H1 (cell line): ENCODE measurements at regions not wholly inside any gene's neighbourhood (a gene's known extent, or its start where the extent isn't known, plus 50 kb on each side); places are given as distances from the start of the nearest gene placed in this dataset.

Experiments used
- CTCF ChIA-PET: fragments of 300-600 bp; sonication (Branson Sonifier 250); formaldehyde crosslinking; loops from one replicate; lab custom pipeline; 2021; ENCODE audit not compliant: partially characterized antibody; lab: Charles Lee
- POLR2A ChIA-PET: fragments of 300-600 bp; sonication (Branson Sonifier 250); formaldehyde crosslinking; loops from one replicate; lab custom pipeline; 2021; ENCODE audit warnings: inconsistent platforms; ENCODE audit not compliant: partially characterized antibody; lab: Charles Lee
- DNase-seq, 2 experiments: peaks; one replicate each; pipeline versions ENCODE4 v3.0.0 to v3.0.0-alpha.2; 2010 to 2022; ENCODE audit warnings: low spot score in 2 of 2, low read depth in 1 of 2, mixed read lengths in 1 of 2
- FAIRE-seq: peaks from 2 replicates; lab custom pipeline; 2011; peaks lifted over from hg19 to GRCh38; lab: Jason Lieb, UNC
- H2AFZ ChIP-seq: 2 replicates; pipeline ENCODE4 v1.8.1; 2012; ENCODE audit warnings: low read length, inconsistent platforms
- H2AK5ac ChIP-seq: 2 replicates; pipeline ENCODE4 v1.6.1; 2013; ENCODE audit warnings: low read depth, low read length
- H2BK120ac ChIP-seq: replicated peaks from 2 replicates; pipeline ENCODE3; 2013; ENCODE audit warnings: low read depth, low read length, inconsistent platforms
- H2BK12ac ChIP-seq: 2 replicates; pipeline ENCODE4 v1.6.1; 2013; ENCODE audit warnings: low read depth, low read length
- H2BK15ac ChIP-seq: 2 replicates; pipeline ENCODE4 v1.6.1; 2013; ENCODE audit warnings: low read length
- H2BK20ac ChIP-seq: 2 replicates; pipeline ENCODE4 v1.6.1; 2013; ENCODE audit warnings: low read length
- H2BK5ac ChIP-seq: 2 replicates; pipeline ENCODE4 v1.6.1; 2013; ENCODE audit warnings: low read depth, low read length
- H3K14ac ChIP-seq: 2 replicates; pipeline ENCODE4 v1.6.1; 2013; ENCODE audit warnings: inconsistent platforms; ENCODE audit not compliant: insufficient read length
- H3K18ac ChIP-seq: 2 replicates; pipeline ENCODE4 v1.6.1; 2013; ENCODE audit warnings: low read length; ENCODE audit errors: extremely low read depth
- H3K23ac ChIP-seq: 2 replicates; pipeline ENCODE4 v1.6.1; 2013; ENCODE audit warnings: inconsistent platforms; ENCODE audit not compliant: insufficient read length
- H3K23me2 ChIP-seq: 2 replicates; pipeline ENCODE4 v1.6.1; 2013; ENCODE audit warnings: low read depth, low read length
- H3K27ac ChIP-seq: 2 replicates; pipeline ENCODE4 v1.6.1; 2011; ENCODE audit warnings: low read depth, low read length, inconsistent platforms
- H3K27me3 ChIP-seq, 4 experiments: replicated peaks in 1 of 4; 1 replicate in 1 of 4; 2 replicates in 3 of 4; pipeline versions ENCODE4 v1.6.1 to v1.8.1; 2011 to 2013; ENCODE audit warnings: low read length in 3 of 4, mild to moderate bottlenecking in 3 of 4, inconsistent platforms in 2 of 4, mixed read lengths in 2 of 4, moderate library complexity in 1 of 4; ENCODE audit not compliant: control insufficient read depth in 3 of 4, insufficient read depth in 3 of 4; ENCODE audit errors: extremely low read depth in 1 of 4
- H3K36me3 ChIP-seq, 4 experiments: 2 replicates each; pipeline versions ENCODE4 v1.6.1 to v1.8.1; 2011 to 2013; ENCODE audit warnings: mild to moderate bottlenecking in 4 of 4, low read length in 3 of 4, moderate library complexity in 2 of 4, control low read depth in 1 of 4, inconsistent platforms in 1 of 4; ENCODE audit not compliant: insufficient read depth in 4 of 4, control insufficient read depth in 2 of 4
- H3K4ac ChIP-seq: replicated peaks from 2 replicates; pipeline ENCODE3; 2013; ENCODE audit warnings: low read length, low read depth, mixed read lengths, inconsistent platforms; ENCODE audit not compliant: insufficient read length
- H3K4me1 ChIP-seq, 4 experiments: replicated peaks in 1 of 4; 1 replicate in 1 of 4; 2 replicates in 3 of 4; pipeline versions ENCODE4 v1.6.1 to v1.8.1; 2011 to 2013; ENCODE audit warnings: low read length in 3 of 4, inconsistent platforms in 2 of 4, mixed read lengths in 1 of 4; ENCODE audit not compliant: insufficient read depth in 4 of 4, control insufficient read depth in 3 of 4
- H3K4me2 ChIP-seq, 2 experiments: 2 replicates each; pipeline versions ENCODE4 v1.6.1 to v1.8.1; 2011 to 2013; ENCODE audit warnings: low read depth in 2 of 2, low read length in 2 of 2, control low read depth in 1 of 2, inconsistent platforms in 1 of 2, mild to moderate bottlenecking in 1 of 2; ENCODE audit not compliant: insufficient read depth in 1 of 2
- H3K4me3 ChIP-seq, 4 experiments: fragments of 200-600, 300-600 bp in 1 of 4; sonication (generic), shearing (Covaris generic), sonication (Bioruptor Twin) in 1 of 4; 2 replicates each; pipeline versions ENCODE4 v1.5.1 to v1.8.1; 2011 to 2016; ENCODE audit warnings: low read length in 4 of 4, low read depth in 3 of 4, control low read depth in 2 of 4, inconsistent platforms in 2 of 4, mild to moderate bottlenecking in 2 of 4, mixed read lengths in 1 of 4, moderate library complexity in 1 of 4; ENCODE audit not compliant: insufficient read depth in 2 of 4; ENCODE audit errors: extremely low read depth in 1 of 4
- H3K56ac ChIP-seq: replicated peaks from 2 replicates; pipeline ENCODE3; 2013; ENCODE audit warnings: low read depth, mild to moderate bottlenecking, mixed read lengths, low read length, inconsistent platforms; ENCODE audit not compliant: insufficient read length
- H3K79me1 ChIP-seq: 2 replicates; pipeline ENCODE4 v1.6.1; 2013; ENCODE audit warnings: low read depth, low read length, control low read depth
- H3K79me2 ChIP-seq, 2 experiments: 2 replicates each; pipeline versions ENCODE4 v1.6.1 to v1.8.1; 2012 to 2013; ENCODE audit warnings: low read length in 2 of 2, mild to moderate bottlenecking in 2 of 2, inconsistent platforms in 1 of 2; ENCODE audit not compliant: insufficient read depth in 2 of 2, control insufficient read depth in 1 of 2
- H3K9ac ChIP-seq, 4 experiments: replicated peaks in 1 of 4; 1 replicate in 1 of 4; 2 replicates in 3 of 4; pipeline versions ENCODE4 v1.6.1 to v1.8.1; 2011 to 2013; ENCODE audit warnings: low read depth in 3 of 4, low read length in 3 of 4, control low read depth in 2 of 4, mild to moderate bottlenecking in 2 of 4, moderate library complexity in 2 of 4, inconsistent platforms in 1 of 4; ENCODE audit errors: extremely low read depth in 1 of 4
- H3K9me3 ChIP-seq, 2 experiments: 2 replicates each; pipeline versions ENCODE4 v1.6.1 to v1.8.1; 2012 to 2013; ENCODE audit warnings: mild to moderate bottlenecking in 2 of 2, moderate library complexity in 2 of 2, control low read depth in 1 of 2, inconsistent platforms in 1 of 2, low read depth in 1 of 2, low read length in 1 of 2, mixed read lengths in 1 of 2; ENCODE audit not compliant: insufficient read depth in 2 of 2
- H4K20me1 ChIP-seq, 2 experiments: replicated peaks in 1 of 2; 2 replicates each; pipeline versions ENCODE3 to v1.8.1; 2011 to 2013; ENCODE audit warnings: inconsistent platforms in 2 of 2, low read length in 2 of 2, mild to moderate bottlenecking in 1 of 2; ENCODE audit not compliant: insufficient read depth in 2 of 2, control insufficient read depth in 1 of 2
- H4K5ac ChIP-seq: 2 replicates; pipeline ENCODE4 v1.6.1; 2013; ENCODE audit warnings: low read length, low read depth, mixed read lengths, inconsistent platforms; ENCODE audit not compliant: insufficient read length
- H4K8ac ChIP-seq: 2 replicates; pipeline ENCODE4 v1.8.0; 2013; ENCODE audit warnings: mild to moderate bottlenecking, moderate library complexity, low read length, inconsistent platforms; ENCODE audit not compliant: insufficient read depth; ENCODE audit errors: extremely low read depth
- H4K91ac ChIP-seq: replicated peaks from 2 replicates; pipeline ENCODE3; 2013; ENCODE audit warnings: low read length, mixed read lengths, inconsistent platforms; ENCODE audit not compliant: insufficient read length
- RAD21 ChIP-seq, 2 experiments: IDR thresholded peaks in 1 of 2; conservative IDR thresholded peaks in 1 of 2; 2 replicates each; pipeline ENCODE4 v1.6.1; 2011; ENCODE audit warnings: low read depth in 2 of 2, low read length in 2 of 2, improper control_type of control experiment in 1 of 2, inconsistent platforms in 1 of 2, mild to moderate bottlenecking in 1 of 2, moderate library complexity in 1 of 2
- SUZ12 ChIP-seq: fragments of 200-600 bp; sonication (generic); IDR thresholded peaks from 2 replicates; pipeline ENCODE4 v1.6.1; 2012; ENCODE audit warnings: mild to moderate bottlenecking, inconsistent platforms, low read length, moderate library complexity, mixed read lengths
- WGBS, 2 experiments: shearing (Covaris generic) in 1 of 2; methylation state at CpG; one replicate each; pipeline versions ENCODE4 v1.1.6 to v1.1.7; 2013 to 2015; ENCODE audit warnings: low lambda C conversion rate in 2 of 2, mixed read lengths in 2 of 2, inconsistent platforms in 1 of 2, low coverage in 1 of 2, missing lambda C conversion rate in 1 of 2; ENCODE audit not compliant: insufficient replicate concordance in 2 of 2, insufficient coverage in 1 of 2, insufficient read length in 1 of 2; ENCODE audit errors: extremely low coverage in 1 of 2, missing lambda C conversion rate in 1 of 2; 5-methylcytosine and 5-hydroxymethylcytosine counted together

DNA sequence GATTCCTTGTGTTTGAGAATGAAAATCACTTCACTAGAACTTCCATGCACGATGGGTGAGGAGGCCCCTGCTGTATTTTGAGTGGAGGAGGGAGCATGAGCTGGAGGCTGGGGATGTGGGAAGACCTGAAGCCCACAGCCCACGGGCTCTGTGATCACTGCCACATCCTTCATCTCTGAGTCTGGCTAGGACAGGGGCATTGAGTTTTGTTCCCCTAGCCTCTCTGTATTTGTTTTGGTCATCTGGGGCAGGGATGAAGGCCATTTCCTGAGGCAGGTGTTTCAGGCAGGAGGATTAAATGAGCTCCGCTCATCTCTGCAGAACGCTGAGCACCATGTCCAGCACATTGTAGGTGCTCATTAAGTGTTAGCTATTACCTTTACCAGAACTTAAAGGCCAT, 293.6 kb downstream of the GLRX3 start:
- no peak overlapping the region for H3K4me3 ChIP-seq
- no peak overlapping the region for H3K18ac ChIP-seq
- ChIA-PET POLR2A (no interaction called here), CTCF (interaction anchor here (0.7 to 2.0 kb wide), 2 partner anchors 10 to 14 kb away, joined by 3 to 8 read pairs; no protein-coding TSS in a partner anchor)
- no peaks in the 10 kb centered on the region for H3K4me1 ChIP-seq
- H3K23ac ChIP-seq: no peak overlapping the region
- no peak overlapping the region for H2BK120ac ChIP-seq
- peak in 1 of 2 experiments; percentile 6 for DNase-seq
- no peaks in the 10 kb centered on the region for H3K79me1 ChIP-seq
- no peak overlapping the region for H4K8ac ChIP-seq
- no peak overlapping the region for H2AFZ ChIP-seq
- H3K36me3 ChIP-seq: no peaks in the 10 kb centered on the region
- no peak overlapping the region for H2AK5ac ChIP-seq
- no peak overlapping the region for H3K27ac ChIP-seq
- FAIRE-seq: no peak
- WGBS, 2 experiments: 96% methylated on average over 4 of the region's 4 CpGs; no CpG with 5 or more reads in 1 of the 2 experiments
- no peak overlapping the region for H2BK12ac ChIP-seq
- H2BK15ac ChIP-seq: no peak overlapping the region
- no peak overlapping the region for H2BK20ac ChIP-seq
- no peak overlapping the region for H3K56ac ChIP-seq
- H3K23me2 ChIP-seq: no peaks in the 10 kb centered on the region
- peaks cover 0 to 3% of the 10 kb centered on the region in 2 experiments; a peak in 2 of 4 replicates for H3K9me3 ChIP-seq
- no peak overlapping the region for H3K4me2 ChIP-seq
- H4K20me1 ChIP-seq: no peaks in the 10 kb centered on the region
- TF ChIP-seq SUZ12 (no peak), RAD21 (IDR thresholded peaks at IDR 0.05 in 1 of 2, conservative IDR thresholded peaks at IDR 0.05 in 1 of 2; ENCODE audit: low read depth in 2 of 2, low read length in 2 of 2) (no peak)
- TF ChIP-seq, all 59 proteins: peak for 0
- Histone ChIP-seq H3K9ac (no peak overlapping the region), H4K91ac (no peak overlapping the region), H3K79me2 (no peaks in the 10 kb centered on the region), H3K14ac (no peak overlapping the region), H3K4ac (no peak overlapping the region), H2BK5ac (no peak overlapping the region), H4K5ac (no peak overlapping the region), H3K27me3 (no peaks in the 10 kb centered on the region; a peak in 1 of 7 replicates)
